ENCODE measurements at regions not wholly inside any gene's neighbourhood (a gene's known extent, or its start where the extent isn't known, plus 50 kb on each side); places are given as distances from the start of the nearest gene placed in this dataset.
"Not testable (repeated sequence)": the region's sequence is repeated elsewhere in the genome, so short reads cannot be mapped to it uniquely, and the experiment has no call there.

- TF ChIP-seq, protein P1, sequence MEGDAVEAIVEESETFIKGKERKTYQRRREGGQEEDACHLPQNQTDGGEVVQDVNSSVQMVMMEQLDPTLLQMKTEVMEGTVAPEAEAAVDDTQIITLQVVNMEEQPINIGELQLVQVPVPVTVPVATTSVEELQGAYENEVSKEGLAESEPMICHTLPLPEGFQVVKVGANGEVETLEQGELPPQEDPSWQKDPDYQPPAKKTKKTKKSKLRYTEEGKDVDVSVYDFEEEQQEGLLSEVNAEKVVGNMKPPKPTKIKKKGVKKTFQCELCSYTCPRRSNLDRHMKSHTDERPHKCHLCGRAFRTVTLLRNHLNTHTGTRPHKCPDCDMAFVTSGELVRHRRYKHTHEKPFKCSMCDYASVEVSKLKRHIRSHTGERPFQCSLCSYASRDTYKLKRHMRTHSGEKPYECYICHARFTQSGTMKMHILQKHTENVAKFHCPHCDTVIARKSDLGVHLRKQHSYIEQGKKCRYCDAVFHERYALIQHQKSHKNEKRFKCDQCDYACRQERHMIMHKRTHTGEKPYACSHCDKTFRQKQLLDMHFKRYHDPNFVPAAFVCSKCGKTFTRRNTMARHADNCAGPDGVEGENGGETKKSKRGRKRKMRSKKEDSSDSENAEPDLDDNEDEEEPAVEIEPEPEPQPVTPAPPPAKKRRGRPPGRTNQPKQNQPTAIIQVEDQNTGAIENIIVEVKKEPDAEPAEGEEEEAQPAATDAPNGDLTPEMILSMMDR (IDR thresholded peaks at IDR 0.05; ENCODE audit: extremely low read depth in 1 of 2, insufficient read depth in 1 of 2, low read depth in 1 of 2, low read length in 2 of 2) = not testable (repeated sequence)
- not testable (repeated sequence) for TF ChIP-seq POLR2AphosphoS5 (IDR thresholded peaks at IDR 0.05; ENCODE audit: insufficient read depth, low read depth, low read length); EZH2 (IDR thresholded peaks at IDR 0.05; ENCODE audit: borderline replicate concordance, low read depth, low read length, severe bottlenecking); POLR2A (IDR thresholded peaks at IDR 0.05; ENCODE audit: low read depth, low read length); MYC (IDR thresholded peaks at IDR 0.05; ENCODE audit: low read depth, low read length); FOS (IDR thresholded peaks at IDR 0.05; ENCODE audit: borderline replicate concordance, insufficient read depth, low read length); MAX (IDR thresholded peaks at IDR 0.05; ENCODE audit: insufficient read depth, insufficient read length)
Measured at GRCh38 chr2:87647737-87648498, 100.0 kb upstream of the PLGLB2 start.
